GM12865 (cell line): ENCODE measurements at regions not wholly inside any gene's neighbourhood (a gene's known extent, or its start where the extent isn't known, plus 50 kb on each side); places are given as distances from the start of the nearest gene placed in this dataset.

Source experiments
- DNase-seq: peaks from one replicate; pipeline ENCODE4 v3.0.0; 2010; ENCODE audit warnings: low read depth
- H3K4me3 ChIP-seq: 2 replicates; pipeline ENCODE4 v1.5.1; 2011; ENCODE audit warnings: mild to moderate bottlenecking, low read depth, low read length, control low read depth
- CTCF ChIP-seq: IDR thresholded peaks from 2 replicates; pipeline ENCODE4 v1.5.1; 2011; ENCODE audit warnings: low read length, control low read depth, low read depth, inconsistent platforms; ENCODE audit not compliant: insufficient read depth; ENCODE audit errors: missing control alignments

- H3K4me3 ChIP-seq = no peak overlapping the region
- DNase-seq = no peak
- TF ChIP-seq CTCF = no peak
These were observed 691.3 kb downstream of the SORCS1 start for GRCh38 chr10:106473129-106473685.

- H3K4me3 ChIP-seq = no peak overlapping the region
- DNase-seq = no peak
These were observed 697.0 kb downstream of the SORCS1 start for GRCh38 chr10:106467506-106467905.

GRCh38 chr10:106457522-106457921 lies 707.0 kb downstream of the SORCS1 start:
- TF ChIP-seq CTCF = no peak
- no peak for DNase-seq
- no peak overlapping the region for H3K4me3 ChIP-seq

More at GRCh38 chr10:106467506-106467905, 697.0 kb downstream of the SORCS1 start:
- TF ChIP-seq CTCF = no peak

- no peak for TF ChIP-seq CTCF
These were observed 710.3 kb downstream of the SORCS1 start for GRCh38 chr10:106454233-106454632.

GRCh38 chr10:106450966-106451365 lies 713.5 kb downstream of the SORCS1 start:
- TF ChIP-seq CTCF = no peak
- no peak for DNase-seq
- no peak overlapping the region for H3K4me3 ChIP-seq

More at GRCh38 chr10:106454233-106454632, 710.3 kb downstream of the SORCS1 start:
- H3K4me3 ChIP-seq = no peak overlapping the region
- no peak for DNase-seq

GRCh38 chr10:106446920-106447319 lies 717.6 kb downstream of the SORCS1 start:
- DNase-seq = no peak
- H3K4me3 ChIP-seq = no peak overlapping the region
- TF ChIP-seq CTCF = no peak

GRCh38 chr10:106442223-106442622 lies 722.3 kb downstream of the SORCS1 start:
- DNase-seq = no peak
- no peak for TF ChIP-seq CTCF
- H3K4me3 ChIP-seq = no peak overlapping the region
